OCI-M1 (cell line): ENCODE measurements at regions not wholly inside any gene's neighbourhood (a gene's known extent, or its start where the extent isn't known, plus 50 kb on each side); places are given as distances from the start of the nearest gene placed in this dataset.

Experiments used
- DNase-seq: peaks from one replicate; lab custom pipeline; 2025; lab: John Stamatoyannopoulos, UW

DNA sequence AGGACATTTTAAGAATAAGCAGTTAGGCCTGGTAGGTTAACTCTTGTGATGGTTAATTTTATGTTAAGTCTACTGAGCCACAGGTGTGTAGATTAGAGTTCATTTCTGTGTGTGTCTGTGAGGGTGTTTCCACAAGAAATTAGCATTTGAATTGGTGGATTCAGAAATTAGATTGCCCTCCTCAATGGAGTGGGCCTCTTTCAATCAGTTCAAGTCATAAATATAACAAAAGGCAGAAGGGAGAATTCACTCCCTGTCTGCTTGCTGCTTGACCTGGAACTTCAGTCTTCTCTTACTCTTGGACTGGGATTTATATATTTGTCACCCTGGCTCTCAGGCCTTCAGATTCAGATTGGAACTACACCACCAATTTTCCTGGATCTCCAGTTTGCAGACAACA, 55.3 kb upstream of the POM121L12 start:
- DNase-seq: no peak

DNA sequence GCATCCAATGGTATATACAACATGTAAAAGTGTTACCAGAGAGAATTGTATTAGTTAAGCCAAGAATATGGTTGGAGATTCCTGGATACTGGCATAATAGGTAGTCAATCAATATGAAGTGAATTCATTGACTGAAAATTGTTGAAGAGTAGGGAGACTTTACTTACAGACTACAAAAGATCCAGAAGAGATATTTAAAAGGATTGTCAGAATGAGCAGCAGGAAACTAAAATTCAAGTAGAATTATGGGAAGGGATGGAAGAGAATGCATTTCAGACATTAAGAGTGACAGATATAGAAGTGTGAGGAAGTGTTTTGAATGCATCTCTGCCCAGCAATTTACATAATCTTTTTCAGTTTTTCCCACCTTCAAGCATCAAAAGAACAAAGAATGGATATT, 62.3 kb upstream of the POM121L12 start:
- DNase-seq: no peak

GRCh38 chr7:52962402-52963076, 72.9 kb upstream of the POM121L12 start:
- no peak for DNase-seq

- DNase-seq: no peak
These were observed 74.3 kb upstream of the POM121L12 start for GRCh38 chr7:52961084-52961483.

- DNase-seq: no peak
These were observed 75.4 kb upstream of the POM121L12 start for GRCh38 chr7:52959878-52960660.

- no peak for DNase-seq
These were observed 76.1 kb upstream of the POM121L12 start for GRCh38 chr7:52959336-52959735.

- no peak for DNase-seq
These were observed 76.8 kb upstream of the POM121L12 start for GRCh38 chr7:52958621-52959140.

- DNase-seq: no peak
These were observed 79.0 kb upstream of the POM121L12 start for GRCh38 chr7:52956379-52956915.

DNA sequence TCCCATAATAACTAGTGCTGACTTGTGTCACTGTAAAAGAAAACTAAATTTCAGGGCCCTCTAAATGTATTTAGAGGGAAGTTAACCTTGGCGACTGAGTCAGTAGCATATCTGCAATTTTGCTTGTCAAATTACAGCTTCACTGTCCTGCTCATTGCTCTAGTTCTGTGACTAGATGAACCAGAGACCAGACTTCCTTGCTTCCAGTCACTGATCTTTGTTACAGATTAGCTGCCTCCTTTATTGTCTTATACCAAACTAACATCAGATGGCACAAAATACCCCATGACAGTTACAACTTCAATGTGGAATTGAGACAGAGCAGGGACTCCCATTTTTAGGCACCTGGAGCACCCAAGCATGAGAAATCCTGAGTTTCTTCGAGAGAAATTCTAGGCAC, 79.9 kb upstream of the POM121L12 start:
- DNase-seq: no peak

DNA sequence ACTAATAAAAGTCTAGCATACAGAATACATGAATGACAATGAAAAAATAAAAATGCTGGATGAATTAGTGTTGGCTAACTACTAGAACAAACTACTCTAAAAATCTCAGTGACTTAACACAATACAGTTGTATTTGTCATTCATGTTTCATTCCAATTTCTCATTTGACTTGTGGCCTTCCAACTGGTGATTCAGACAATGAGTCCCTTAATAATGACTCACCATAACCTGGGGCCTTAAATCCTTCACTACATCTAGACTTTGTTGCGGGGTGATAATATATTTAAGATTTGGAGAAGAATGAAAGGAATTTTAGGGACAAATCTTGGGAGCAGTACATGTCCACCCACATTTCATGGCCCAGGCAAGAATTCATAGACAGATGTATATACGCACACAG, 90.5 kb upstream of the POM121L12 start:
- no peak for DNase-seq

DNA sequence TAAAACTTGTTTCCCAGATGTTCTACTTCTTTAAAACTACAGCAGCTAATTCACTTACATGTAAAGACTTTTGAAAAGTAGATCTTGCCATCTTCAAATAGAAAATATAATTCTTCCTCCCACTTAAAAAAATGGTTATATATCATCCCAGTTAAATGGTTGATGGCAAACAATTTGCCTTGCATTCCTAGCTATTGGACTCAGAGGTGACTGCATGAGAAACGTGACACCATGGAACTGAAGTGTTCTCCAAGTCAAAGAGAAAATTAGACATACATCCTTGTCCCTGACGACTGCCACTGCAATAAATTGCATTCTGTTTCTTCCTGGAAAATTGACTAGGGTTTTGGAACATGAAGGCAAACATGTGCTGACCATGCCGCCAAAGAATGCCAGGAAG, 95.0 kb upstream of the POM121L12 start:
- no peak for DNase-seq

- DNase-seq: no peak
These were observed 96.8 kb upstream of the POM121L12 start for GRCh38 chr7:52938455-52939133.

- DNase-seq: peak; percentile 81
These were observed 98.7 kb upstream of the POM121L12 start for GRCh38 chr7:52936750-52937149.

- no peak for DNase-seq
These were observed 106.8 kb upstream of the POM121L12 start for GRCh38 chr7:52928591-52928990.

GRCh38 chr7:52925332-52925731, 110.1 kb upstream of the POM121L12 start:
- DNase-seq: no peak

DNA sequence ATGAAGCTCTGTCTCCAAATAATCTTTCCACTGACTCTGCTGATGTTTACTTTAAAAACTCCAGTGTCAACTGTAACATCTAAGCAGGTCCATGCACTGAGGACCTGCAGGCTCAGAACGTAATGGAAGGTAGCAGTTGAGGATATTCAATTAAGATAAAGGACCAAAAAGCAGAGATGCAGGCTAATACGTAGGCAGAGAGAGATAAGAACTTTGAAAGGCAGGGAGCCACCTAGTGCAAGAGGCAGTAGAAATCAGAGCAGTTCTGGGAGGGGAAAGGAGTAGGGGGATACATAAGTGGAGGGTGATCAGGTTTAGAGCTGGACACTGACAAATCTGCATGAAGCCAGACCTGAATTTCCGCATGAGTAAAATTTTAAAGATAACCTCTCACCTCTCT, 114.5 kb upstream of the POM121L12 start:
- no peak for DNase-seq

- DNase-seq: no peak
These were observed 117.4 kb upstream of the POM121L12 start for GRCh38 chr7:52917982-52918578.

DNA sequence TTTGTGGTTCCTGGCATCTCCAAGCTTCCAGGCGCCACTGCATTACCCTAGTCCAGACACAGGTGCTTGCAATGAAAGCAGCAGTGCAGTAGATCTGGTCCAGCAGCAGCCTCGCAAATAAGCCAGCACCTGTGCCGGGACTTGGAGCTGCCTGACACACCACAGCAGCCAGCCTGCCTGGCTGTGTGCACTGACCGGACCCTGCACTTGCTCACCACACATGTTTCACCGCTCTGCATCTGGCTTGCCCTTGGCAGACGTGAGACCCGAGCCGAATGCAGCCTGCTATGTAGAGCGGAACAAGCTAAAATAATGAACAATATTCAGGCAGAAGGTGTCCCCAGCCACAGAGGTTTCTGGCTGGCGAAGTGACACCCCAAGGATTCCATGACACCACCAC, 123.6 kb upstream of the POM121L12 start:
- no peak for DNase-seq

DNA sequence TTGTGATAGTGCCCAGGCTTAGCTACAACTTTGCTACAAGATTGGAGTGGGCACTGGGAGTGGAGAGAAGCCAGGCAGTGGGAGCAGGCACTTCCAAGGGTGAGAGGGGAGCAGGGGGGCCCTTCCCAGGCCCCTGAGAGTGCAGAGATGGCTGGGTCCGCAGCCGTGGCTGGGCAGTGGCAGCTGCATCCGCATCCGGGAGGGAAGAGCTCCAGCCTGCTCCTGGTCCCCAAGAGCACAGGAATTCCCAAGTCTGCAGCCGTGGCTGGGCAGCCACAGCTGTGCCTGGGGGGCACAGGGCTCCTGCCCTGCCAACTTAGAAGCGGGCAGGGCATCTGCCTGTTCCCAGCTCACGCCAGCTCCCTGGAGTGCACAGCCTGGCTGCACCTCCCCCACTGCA, 124.1 kb upstream of the POM121L12 start:
- DNase-seq: no peak

DNA sequence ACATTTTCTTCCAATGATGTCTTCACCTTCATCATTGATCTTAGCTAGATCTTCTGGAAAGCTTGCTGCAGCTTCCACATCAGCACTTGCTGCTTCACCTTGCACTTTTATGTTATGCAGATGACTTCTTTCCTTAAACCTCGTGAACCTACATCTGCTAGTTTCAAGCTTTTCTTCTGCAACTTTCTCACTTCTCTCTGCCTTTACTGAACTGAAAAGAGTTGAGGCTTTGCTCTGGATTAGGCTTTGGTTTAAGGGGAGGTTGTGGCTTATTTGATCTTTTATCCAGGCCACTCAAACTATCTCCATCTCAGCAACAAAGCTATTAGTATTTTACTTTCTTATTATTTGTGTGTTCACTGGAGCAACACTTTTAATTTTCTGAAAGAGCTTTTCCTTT, 125.5 kb upstream of the POM121L12 start:
- no peak for DNase-seq

GRCh38 chr7:52909131-52909530, 126.3 kb upstream of the POM121L12 start:
- no peak for DNase-seq

DNA sequence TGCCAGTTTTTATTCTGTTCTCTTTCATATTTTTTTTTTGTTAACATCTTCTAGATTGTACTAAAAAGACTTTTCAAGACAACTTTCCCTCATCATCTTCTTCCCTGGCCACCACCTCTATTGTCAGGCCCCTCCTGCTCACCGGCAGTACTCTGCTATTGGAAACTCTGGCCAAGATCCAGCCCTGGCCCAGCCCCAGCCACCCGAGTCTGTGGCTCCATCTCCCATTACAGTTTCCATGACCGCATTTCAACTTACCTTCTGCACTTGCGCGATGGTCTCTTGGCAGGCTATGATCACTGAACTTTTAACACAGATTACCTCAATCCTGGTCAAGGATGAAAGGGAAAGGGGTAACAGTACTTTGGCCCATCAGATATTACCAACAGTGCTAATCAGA, 137.7 kb upstream of the POM121L12 start:
- no peak for DNase-seq
